Naive thymus-derived CD4-positive, alpha-beta T cell (primary cell): ENCODE measurements at regions not wholly inside any gene's neighbourhood (a gene's known extent, or its start where the extent isn't known, plus 50 kb on each side); places are given as distances from the start of the nearest gene placed in this dataset.

Experiments used
- ATAC-seq: fragments of 150-1000 bp; cut with Tn5 transposase; 2 replicates; pipeline ENCODE4 v1.10.0; 2021; ENCODE audit warnings: mild to moderate bottlenecking, moderate library complexity
- CTCF ChIA-PET: fragments of 350-600 bp; sonication (Branson Sonifier 250); formaldehyde crosslinking; loops from one replicate; lab custom pipeline; 2021; ENCODE audit warnings: antibody characterized with exemption; lab: Charles Lee
- POLR2A ChIA-PET: fragments of 350-600 bp; sonication (Branson Sonifier 250); formaldehyde crosslinking; loops from one replicate; lab custom pipeline; 2021; ENCODE audit warnings: antibody characterized with exemption, inconsistent platforms; lab: Charles Lee
- DNase-seq, 9 donors: peaks; one replicate each; pipeline versions ENCODE4 v3.0.0 to v3.0.0-alpha.2; 2020 to 2022; ENCODE audit warnings: mixed read lengths in 1 of 9
- H3K27ac ChIP-seq: one replicate; pipeline ENCODE4 v1.7.0; 2013; ENCODE audit warnings: mild to moderate bottlenecking, low read depth, low read length, moderate library complexity
- H3K27me3 ChIP-seq, 2 donors: one replicate each; pipeline ENCODE4 v1.7.0; 2013; ENCODE audit warnings: low read length in 2 of 2, mild to moderate bottlenecking in 2 of 2, moderate library complexity in 2 of 2; ENCODE audit not compliant: control insufficient read depth in 2 of 2, insufficient read depth in 2 of 2
- H3K36me3 ChIP-seq, 3 experiments: 1 replicate in 2 of 3; 2 replicates in 1 of 3; pipeline ENCODE4 v1.7.0; 2013; ENCODE audit warnings: low read length in 3 of 3, mild to moderate bottlenecking in 3 of 3, moderate library complexity in 1 of 3; ENCODE audit not compliant: insufficient read depth in 3 of 3, control insufficient read depth in 2 of 3
- H3K4me1 ChIP-seq, 2 donors: one replicate each; pipeline ENCODE4 v1.7.0; 2013; ENCODE audit warnings: low read length in 2 of 2, mild to moderate bottlenecking in 2 of 2, moderate library complexity in 1 of 2; ENCODE audit not compliant: control insufficient read depth in 2 of 2, insufficient read depth in 2 of 2
- H3K4me3 ChIP-seq: 2 replicates; pipeline ENCODE4 v1.7.0; 2013; ENCODE audit warnings: mild to moderate bottlenecking, low read length
- H3K9me3 ChIP-seq, 3 experiments: 1 replicate in 2 of 3; 2 replicates in 1 of 3; pipeline ENCODE4 v1.7.0; 2013; ENCODE audit warnings: low read length in 3 of 3; ENCODE audit not compliant: control insufficient read depth in 2 of 3
- H3K27ac Mint-ChIP-seq, 9 donors: one replicate each; pipeline ENCODE4 v1.8.0; 2020 to 2022; ENCODE audit warnings: mixed read lengths in 9 of 9, mild to moderate bottlenecking in 8 of 9, moderate library complexity in 5 of 9, inconsistent platforms in 2 of 9
- H3K27me3 Mint-ChIP-seq, 5 donors: one replicate each; pipeline ENCODE4 v1.8.0; 2021 to 2022; ENCODE audit warnings: mixed read lengths in 5 of 5, mild to moderate bottlenecking in 1 of 5
- H3K36me3 Mint-ChIP-seq, 5 donors: one replicate each; pipeline ENCODE4 v1.8.0; 2020 to 2022; ENCODE audit warnings: mixed read lengths in 5 of 5, mild to moderate bottlenecking in 3 of 5, inconsistent platforms in 1 of 5
- H3K4me1 Mint-ChIP-seq, 7 donors: one replicate each; pipeline ENCODE4 v1.8.0; 2020 to 2022; ENCODE audit warnings: mixed read lengths in 7 of 7, mild to moderate bottlenecking in 3 of 7, inconsistent platforms in 1 of 7
- H3K4me3 Mint-ChIP-seq, 10 donors: one replicate each; pipeline ENCODE4 v1.8.0; 2020 to 2022; ENCODE audit warnings: mild to moderate bottlenecking in 10 of 10, mixed read lengths in 10 of 10, moderate library complexity in 6 of 10, inconsistent platforms in 2 of 10
- H3K9me3 Mint-ChIP-seq, 11 donors: one replicate each; pipeline ENCODE4 v1.8.0; 2020 to 2022; ENCODE audit warnings: mixed read lengths in 11 of 11, mild to moderate bottlenecking in 4 of 11, inconsistent platforms in 1 of 11, moderate library complexity in 1 of 11
- intact Hi-C, 2 donors: fragments of 100-400 bp; cut with micrococcal nuclease; formaldehyde crosslinking; loops; one replicate each; pipeline ENCODE4 v1.15.1; 2023

GRCh38 chr10:8137726-8138125 lies 83.2 kb downstream of the GATA3 start:
- Mint-ChIP-seq H3K9me3 (no peaks in the 10 kb centered on the region), H3K36me3 (peaks cover 0 to 16% (median 0%) of the 10 kb centered on the region in 5 donors), H3K4me1 (peaks cover 24 to 65% (median 39%) of the 10 kb centered on the region in 7 donors), H3K27me3 (peaks cover 0 to 14% (median 10%) of the 10 kb centered on the region in 5 donors), H3K27ac (peak overlapping the region; percentile 86 to 98 (median 93)), H3K4me3 (peak overlapping the region; percentile 84 to 95 (median 88))
- CTCF ChIA-PET: interaction anchor here (0.6 to 1.5 kb wide), 2 partner anchors 10 to 612 kb away, joined by 3 to 6 read pairs; no protein-coding TSS in a partner anchor
- peak overlapping the region; percentile 72 for H3K27ac ChIP-seq
- DNase-seq: peak in 1 of 9 donors; percentile 25
- no peaks in the 10 kb centered on the region for H3K36me3 ChIP-seq
- H3K9me3 ChIP-seq: no peaks in the 10 kb centered on the region
- H3K27me3 ChIP-seq: no peaks in the 10 kb centered on the region
- intact Hi-C loops: loop anchor here (1.0 to 2.0 kb wide), 8 partner anchors 45 to 307 kb away; no protein-coding TSS in a partner anchor
- H3K4me3 ChIP-seq: peak overlapping the region; percentile 63
- H3K4me1 ChIP-seq: peaks cover 3 to 18% of the 10 kb centered on the region in 2 donors
- ATAC-seq: peak; percentile 40
- POLR2A ChIA-PET: interaction anchor here (0.8 to 2.8 kb wide), 7 partner anchors 9 to 88 kb away, joined by 3 to 13 read pairs (median 3); partner anchors contain the start of gene GATA3

- DNase-seq (no peak), ATAC-seq (no peak)
- Histone ChIP-seq H3K36me3 (no peaks in the 10 kb centered on the region), H3K4me3 (no peak overlapping the region), H3K9me3 (no peaks in the 10 kb centered on the region), H3K4me1 (peaks cover 3 to 18% of the 10 kb centered on the region in 2 donors), H3K27ac (no peak overlapping the region), H3K27me3 (no peaks in the 10 kb centered on the region)
- Mint-ChIP-seq H3K36me3 (peaks cover 0 to 11% (median 0%) of the 10 kb centered on the region in 5 donors), H3K27ac (peak overlapping the region; percentile 46 to 97 (median 76)), H3K4me3 (peak overlapping the region; percentile 54 to 95 (median 70)), H3K27me3 (peaks cover 0 to 8% (median 5%) of the 10 kb centered on the region in 5 donors), H3K4me1 (peaks cover 20 to 58% (median 33%) of the 10 kb centered on the region in 7 donors), H3K9me3 (no peaks in the 10 kb centered on the region)
- ChIA-PET CTCF (no interaction called here), POLR2A (interaction anchor here (1.2 to 2.6 kb wide), 3 partner anchors 77 to 84 kb away, joined by 3 to 7 read pairs (median 3); partner anchors contain the start of gene GATA3)
- intact Hi-C loops: no loop called here
These were observed 84.0 kb downstream of the GATA3 start for GRCh38 chr10:8138471-8138870.

- H3K27ac ChIP-seq: no peak overlapping the region
- H3K4me1 ChIP-seq: no peaks in the 10 kb centered on the region
- H3K4me3 ChIP-seq: no peak overlapping the region
- intact Hi-C loops: no loop called here
- H3K27me3 ChIP-seq: no peaks in the 10 kb centered on the region
- Mint-ChIP-seq H3K27me3 (peaks cover 0 to 7% (median 0%) of the 10 kb centered on the region in 5 donors), H3K4me1 (peaks cover 0 to 12% (median 0%) of the 10 kb centered on the region in 7 donors), H3K9me3 (no peaks in the 10 kb centered on the region), H3K4me3 (no peak overlapping the region), H3K27ac (no peak overlapping the region), H3K36me3 (peaks cover 0 to 7% (median 0%) of the 10 kb centered on the region in 5 donors)
- ATAC-seq (no peak), DNase-seq (no peak)
- CTCF ChIA-PET: no interaction called here
- POLR2A ChIA-PET: no interaction called here
- H3K9me3 ChIP-seq: no peaks in the 10 kb centered on the region
- H3K36me3 ChIP-seq: no peaks in the 10 kb centered on the region
These were observed 90.0 kb downstream of the GATA3 start for GRCh38 chr10:8144496-8144895.

- H3K4me3 Mint-ChIP-seq: no peak overlapping the region
- no peak for DNase-seq
- Histone ChIP-seq H3K4me1 (no peaks in the 10 kb centered on the region), H3K27me3 (no peaks in the 10 kb centered on the region), H3K27ac (no peak overlapping the region), H3K4me3 (no peak overlapping the region), H3K36me3 (no peaks in the 10 kb centered on the region), H3K9me3 (no peaks in the 10 kb centered on the region)
- H3K27ac Mint-ChIP-seq: peak overlapping the region in 1 of 9 donors; percentile 13
- H3K36me3 Mint-ChIP-seq: peaks cover 0 to 3% (median 0%) of the 10 kb centered on the region in 5 donors
- H3K27me3 Mint-ChIP-seq: peaks cover 0 to 12% (median 0%) of the 10 kb centered on the region in 5 donors
- H3K4me1 Mint-ChIP-seq: peaks cover 0 to 6% (median 0%) of the 10 kb centered on the region in 7 donors
- ChIA-PET POLR2A (no interaction called here), CTCF (no interaction called here)
- intact Hi-C loops: no loop called here
- no peaks in the 10 kb centered on the region for H3K9me3 Mint-ChIP-seq
- ATAC-seq: no peak
These were observed 92.2 kb downstream of the GATA3 start for GRCh38 chr10:8146650-8147049.

GRCh38 chr10:8149991-8150390 lies 95.5 kb downstream of the GATA3 start:
- Mint-ChIP-seq H3K4me3 (no peak overlapping the region), H3K36me3 (peaks cover 0 to 3% (median 0%) of the 10 kb centered on the region in 5 donors), H3K4me1 (peaks cover 0 to 6% (median 0%) of the 10 kb centered on the region in 7 donors), H3K27ac (no peak overlapping the region), H3K9me3 (no peaks in the 10 kb centered on the region), H3K27me3 (peaks cover 0 to 27% (median 0%) of the 10 kb centered on the region in 5 donors)
- H3K4me1 ChIP-seq: no peaks in the 10 kb centered on the region
- DNase-seq (no peak), ATAC-seq (no peak)
- CTCF ChIA-PET: no interaction called here
- no peaks in the 10 kb centered on the region for H3K36me3 ChIP-seq
- intact Hi-C loops: no loop called here
- H3K9me3 ChIP-seq: no peaks in the 10 kb centered on the region
- POLR2A ChIA-PET: interaction anchor here (0.6 kb wide), 1 partner anchor 122 kb away, joined by 5 read pairs; no protein-coding TSS in a partner anchor
- H3K4me3 ChIP-seq: no peak overlapping the region
- no peaks in the 10 kb centered on the region for H3K27me3 ChIP-seq
- H3K27ac ChIP-seq: no peak overlapping the region

GRCh38 chr10:8150401-8150905 lies 96.0 kb downstream of the GATA3 start:
- no peak for ATAC-seq
- Histone ChIP-seq H3K9me3 (no peaks in the 10 kb centered on the region), H3K4me1 (no peaks in the 10 kb centered on the region), H3K4me3 (no peak overlapping the region), H3K36me3 (no peaks in the 10 kb centered on the region), H3K27me3 (no peaks in the 10 kb centered on the region), H3K27ac (no peak overlapping the region)
- DNase-seq: no peak
- Mint-ChIP-seq H3K4me3 (no peak overlapping the region), H3K4me1 (peaks cover 0 to 6% (median 0%) of the 10 kb centered on the region in 7 donors), H3K36me3 (peaks cover 0 to 3% (median 0%) of the 10 kb centered on the region in 5 donors), H3K27me3 (peaks cover 0 to 27% (median 0%) of the 10 kb centered on the region in 5 donors), H3K27ac (no peak overlapping the region), H3K9me3 (no peaks in the 10 kb centered on the region)
- ChIA-PET POLR2A (interaction anchor here (0.6 kb wide), 1 partner anchor 122 kb away, joined by 5 read pairs; no protein-coding TSS in a partner anchor), CTCF (no interaction called here)
- intact Hi-C loops: no loop called here
